Loucy (cell line): ENCODE measurements at regions not wholly inside any gene's neighbourhood (a gene's known extent, or its start where the extent isn't known, plus 50 kb on each side); places are given as distances from the start of the nearest gene placed in this dataset.

ENCODE experiments used
- H2AFZ ChIP-seq: fragments of 200-600 bp; sonication (generic); 2 replicates; pipeline ENCODE4 v1.6.0; 2016; ENCODE audit warnings: antibody characterized with exemption, mild to moderate bottlenecking, low read length, moderate library complexity
- H3F3A ChIP-seq: fragments of 200-600 bp; 2 replicates; pipeline ENCODE4 v1.6.0; 2016; ENCODE audit warnings: antibody characterized with exemption, low read depth, mild to moderate bottlenecking
- H3K27me3 ChIP-seq: fragments of 200-600 bp; sonication (generic); 2 replicates; pipeline ENCODE4 v1.6.1; 2014; ENCODE audit warnings: low read length, mild to moderate bottlenecking; ENCODE audit not compliant: insufficient read depth, poor library complexity, severe bottlenecking
- H3K36me3 ChIP-seq: fragments of 200-600 bp; sonication (generic); 2 replicates; pipeline ENCODE4 v1.6.1; 2016; ENCODE audit warnings: low read length; ENCODE audit not compliant: insufficient read depth
- H3K4me1 ChIP-seq: fragments of 200-600 bp; sonication (generic); 2 replicates; pipeline ENCODE4 v1.5.1; 2014; ENCODE audit warnings: low read length, mild to moderate bottlenecking; ENCODE audit not compliant: insufficient read depth, poor library complexity, severe bottlenecking
- H3K4me2 ChIP-seq: fragments of 200-600 bp; sonication (generic); 2 replicates; pipeline ENCODE4 v1.6.0; 2014; ENCODE audit warnings: antibody characterized with exemption, low read length, low read depth, mild to moderate bottlenecking; ENCODE audit not compliant: poor library complexity, severe bottlenecking
- H3K4me3 ChIP-seq: fragments of 200-600 bp; sonication (generic); 2 replicates; pipeline ENCODE4 v1.5.1; 2014; ENCODE audit warnings: low read length, mild to moderate bottlenecking, mixed read lengths; ENCODE audit not compliant: poor library complexity, severe bottlenecking
- H3K79me2 ChIP-seq: fragments of 200-600 bp; sonication (generic); 2 replicates; pipeline ENCODE4 v1.6.1; 2014; ENCODE audit warnings: low read length; ENCODE audit not compliant: insufficient read depth
- H3K9ac ChIP-seq: fragments of 200-600 bp; sonication (generic); 2 replicates; pipeline ENCODE4 v1.6.0; 2014; ENCODE audit warnings: mild to moderate bottlenecking, low read depth, low read length, moderate library complexity; ENCODE audit not compliant: poor library complexity, severe bottlenecking
- H3K9me2 ChIP-seq: fragments of 200-600 bp; sonication (generic); replicated peaks from 2 replicates; pipeline ENCODE4 v1.6.1; 2016; ENCODE audit warnings: low read depth, low read length, mixed read lengths
- H3K9me3 ChIP-seq: fragments of 200-600 bp; sonication (generic); 2 replicates; pipeline ENCODE4 v1.6.1; 2014; ENCODE audit warnings: mild to moderate bottlenecking, antibody characterized with exemption, low read length, low read depth; ENCODE audit not compliant: insufficient read depth
- H4K20me1 ChIP-seq: fragments of 200-600 bp; sonication (generic); 2 replicates; pipeline ENCODE4 v1.6.0; 2014; ENCODE audit warnings: antibody characterized with exemption, low read length, mild to moderate bottlenecking; ENCODE audit not compliant: insufficient read depth, poor library complexity, severe bottlenecking
- CTCF ChIP-seq: fragments of 200-600 bp; sonication (generic); conservative IDR thresholded peaks from 2 replicates; pipeline ENCODE4 v1.5.1; 2014; ENCODE audit warnings: mild to moderate bottlenecking, antibody characterized with exemption, low read length
- EZH2phosphoT487 ChIP-seq: fragments of 200-600 bp; IDR thresholded peaks from 2 replicates; pipeline ENCODE4 v1.6.1; 2018; ENCODE audit warnings: antibody characterized with exemption, mild to moderate bottlenecking, moderate library complexity, borderline replicate concordance

- peak overlapping the region; percentile 2 for H3K4me2 ChIP-seq
- H3K36me3 ChIP-seq = no peaks in the 10 kb centered on the region
- H3K79me2 ChIP-seq = no peaks in the 10 kb centered on the region
- no peaks in the 10 kb centered on the region for H4K20me1 ChIP-seq
- H3K9ac ChIP-seq = no peak overlapping the region
- H3K9me2 ChIP-seq = no peaks in the 10 kb centered on the region
- no peaks in the 10 kb centered on the region for H3F3A ChIP-seq
- H2AFZ ChIP-seq = no peak overlapping the region
- no peaks in the 10 kb centered on the region for H3K27me3 ChIP-seq
- peaks cover 9% of the 10 kb centered on the region; the same call in 1 of the 2 replicates for H3K9me3 ChIP-seq
- TF ChIP-seq EZH2phosphoT487 = no peak
- no peak for TF ChIP-seq CTCF
- H3K4me1 ChIP-seq = peaks cover 49% of the 10 kb centered on the region
- no peak overlapping the region for H3K4me3 ChIP-seq
These were observed 390.8 kb upstream of the BOD1L1 start for GRCh38 chr4:14018191-14018853.

- Histone ChIP-seq H3F3A (no peaks in the 10 kb centered on the region), H3K4me2 (no peak overlapping the region), H3K4me1 (peaks cover 57% of the 10 kb centered on the region), H3K36me3 (no peaks in the 10 kb centered on the region), H3K27me3 (no peaks in the 10 kb centered on the region), H2AFZ (no peak overlapping the region), H3K9me2 (no peaks in the 10 kb centered on the region), H3K4me3 (no peak overlapping the region), H3K79me2 (no peaks in the 10 kb centered on the region), H3K9ac (no peak overlapping the region), H4K20me1 (no peaks in the 10 kb centered on the region), H3K9me3 (no peaks in the 10 kb centered on the region)
- TF ChIP-seq CTCF (no peak), EZH2phosphoT487 (no peak)
These were observed 394.9 kb upstream of the BOD1L1 start for GRCh38 chr4:14022456-14022855.

- no peaks in the 10 kb centered on the region for H3F3A ChIP-seq
- no peaks in the 10 kb centered on the region for H3K9me2 ChIP-seq
- H3K4me1 ChIP-seq = peaks cover 55% of the 10 kb centered on the region
- no peak overlapping the region for H3K4me3 ChIP-seq
- H3K9me3 ChIP-seq = no peaks in the 10 kb centered on the region
- no peaks in the 10 kb centered on the region for H4K20me1 ChIP-seq
- H3K36me3 ChIP-seq = no peaks in the 10 kb centered on the region
- H3K79me2 ChIP-seq = no peaks in the 10 kb centered on the region
- TF ChIP-seq EZH2phosphoT487 = no peak
- no peak for TF ChIP-seq CTCF
- H3K27me3 ChIP-seq = no peaks in the 10 kb centered on the region
- no peak overlapping the region for H2AFZ ChIP-seq
- peak overlapping the region; percentile 22 for H3K9ac ChIP-seq
- H3K4me2 ChIP-seq = no peak overlapping the region
These were observed 395.5 kb upstream of the BOD1L1 start for GRCh38 chr4:14023036-14023435.
